Adrenal gland (tissue), 5 donors: ENCODE measurements at regions not wholly inside any gene's neighbourhood (a gene's known extent, or its start where the extent isn't known, plus 50 kb on each side); places are given as distances from the start of the nearest gene placed in this dataset.

Experiments used
- CTCF ChIP-seq, 6 experiments: fragments of 450-650 bp in 4 of 6; fragments of 200-600 bp in 2 of 6; sonication (generic) in 1 of 6; IDR thresholded peaks; 1 replicate in 5 of 6; 2 replicates in 1 of 6; pipeline versions ENCODE4 v1.5.1 to v1.8.0; 2016 to 2021; ENCODE audit warnings: antibody characterized with exemption in 6 of 6, mild to moderate bottlenecking in 2 of 6, moderate library complexity in 1 of 6
- POLR2A ChIP-seq, 2 donors: fragments of 450-650 bp; IDR thresholded peaks; one replicate each; pipeline ENCODE4 v1.6.1; 2017; ENCODE audit warnings: antibody characterized with exemption in 2 of 2, mild to moderate bottlenecking in 2 of 2, moderate library complexity in 1 of 2
- donor health status: DM: no; HTN: no; CAD: no.

GRCh38 chr1:4946343-4946742 lies 291.9 kb downstream of the AJAP1 start:
- TF ChIP-seq POLR2A (IDR thresholded peaks at IDR 0.05) (no peak), CTCF (IDR thresholded peaks at IDR 0.05) (no peak)
